GM19455 (cell line): ENCODE measurements at regions not wholly inside any gene's neighbourhood (a gene's known extent, or its start where the extent isn't known, plus 50 kb on each side); places are given as distances from the start of the nearest gene placed in this dataset.
A peak's percentile ranks its signal among the peaks of the same experiment; 100 is the strongest.

Experiments used
- ATAC-seq: cut with Tn5 transposase; IDR thresholded peaks from one replicate; pipeline ENCODE4 v1.9.1; 2021; ENCODE audit not compliant: unreplicated experiment

DNA sequence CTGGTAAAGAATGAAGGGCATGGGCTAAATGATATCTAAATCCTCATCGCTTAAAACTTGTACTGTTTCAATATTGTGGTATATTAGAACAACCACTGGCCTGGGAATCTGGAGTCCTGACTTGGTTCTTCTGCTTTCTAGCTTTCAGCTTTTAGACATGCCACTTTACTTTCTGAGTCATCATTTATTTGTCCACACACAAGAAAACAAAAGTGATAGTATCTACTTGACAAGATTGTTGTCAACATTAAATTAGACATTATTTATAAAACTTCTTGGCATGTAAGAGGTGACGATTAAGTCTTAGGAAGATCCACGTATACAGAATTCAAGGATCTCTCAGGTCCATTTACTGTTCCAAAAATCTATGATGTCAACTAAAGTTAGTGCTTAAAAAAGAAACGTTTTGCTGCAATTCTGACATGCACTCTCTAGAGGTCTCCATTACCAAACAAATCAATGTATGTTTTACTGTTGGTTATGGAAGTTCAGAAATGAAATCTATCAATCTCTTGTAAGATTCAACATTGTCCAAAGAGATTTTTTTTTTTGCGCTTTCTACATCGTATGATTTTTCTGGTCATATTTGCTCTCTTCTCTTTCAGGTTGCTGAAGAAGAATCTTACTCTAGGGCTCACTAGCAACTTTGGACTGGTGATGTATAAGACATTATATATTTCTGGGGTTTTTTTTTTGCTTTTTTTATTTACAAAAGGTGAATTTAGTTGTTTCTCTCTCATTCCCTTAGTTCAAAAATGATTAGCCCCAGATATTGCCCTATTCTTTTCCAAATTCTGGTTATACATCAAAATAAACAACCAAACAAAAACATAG is 53.6 kb upstream of the DYNC1I1 start:
- no peak for ATAC-seq

- ATAC-seq = no peak
These were observed 55.8 kb upstream of the DYNC1I1 start for GRCh38 chr7:95716357-95717122.

DNA sequence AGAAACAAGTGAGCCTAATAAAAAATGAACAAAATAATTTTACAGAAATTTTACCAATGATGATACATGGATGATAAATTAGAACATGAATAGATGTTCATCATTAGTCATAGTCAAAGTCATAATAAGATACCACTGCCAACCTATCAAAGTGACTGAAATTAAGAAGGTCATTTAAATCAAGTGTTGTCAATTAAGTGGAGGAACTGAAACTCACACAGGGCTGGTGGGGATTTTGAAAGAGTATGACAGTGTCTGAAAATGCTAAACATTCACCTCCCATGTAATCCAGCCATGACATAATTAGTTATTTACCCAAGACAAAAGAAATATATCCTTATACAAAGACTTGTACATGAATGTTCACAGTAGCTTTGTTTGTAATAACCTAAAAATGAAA is 57.1 kb upstream of the DYNC1I1 start:
- no peak for ATAC-seq

- no peak for ATAC-seq
These were observed 61.6 kb upstream of the DYNC1I1 start for GRCh38 chr7:95710711-95711110.

- no peak for ATAC-seq
These were observed 71.4 kb upstream of the DYNC1I1 start for GRCh38 chr7:95700917-95701316.

- no peak for ATAC-seq
These were observed 78.0 kb upstream of the DYNC1I1 start for GRCh38 chr7:95694334-95694733.

DNA sequence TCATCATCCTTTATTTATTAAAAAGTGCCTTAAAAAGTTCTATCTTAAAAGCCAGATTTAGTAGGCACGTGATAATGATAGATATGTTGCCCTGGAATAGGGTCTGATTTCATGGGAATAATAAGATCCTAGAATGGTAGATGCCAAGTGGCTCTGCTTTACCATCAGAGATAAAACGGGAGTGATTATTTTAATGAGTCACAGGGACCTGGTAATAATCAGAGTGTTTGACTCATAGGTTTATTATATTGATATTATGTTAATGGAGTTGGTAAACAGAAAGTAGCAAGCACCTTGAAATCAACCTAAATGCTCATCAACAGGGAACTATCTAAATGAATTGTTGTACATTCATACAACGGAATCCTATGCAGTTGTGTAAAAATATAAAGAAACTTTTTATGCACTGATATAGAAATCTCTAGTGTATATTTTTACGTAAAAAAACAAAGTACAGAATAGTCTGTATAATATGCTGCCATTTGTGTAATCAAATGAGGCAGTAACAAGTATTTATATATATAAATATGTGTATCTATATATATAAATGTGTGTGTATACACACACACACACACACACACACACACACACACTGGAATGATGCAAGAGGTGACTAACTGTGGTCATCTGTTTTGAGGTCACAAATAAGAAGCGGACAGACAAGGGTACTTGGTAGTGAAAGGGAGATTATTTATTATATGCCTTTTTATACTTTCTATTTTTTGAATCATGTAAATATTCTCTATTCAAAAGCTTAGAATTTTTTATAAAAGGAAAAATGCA is 78.6 kb upstream of the DYNC1I1 start:
- no peak for ATAC-seq

DNA sequence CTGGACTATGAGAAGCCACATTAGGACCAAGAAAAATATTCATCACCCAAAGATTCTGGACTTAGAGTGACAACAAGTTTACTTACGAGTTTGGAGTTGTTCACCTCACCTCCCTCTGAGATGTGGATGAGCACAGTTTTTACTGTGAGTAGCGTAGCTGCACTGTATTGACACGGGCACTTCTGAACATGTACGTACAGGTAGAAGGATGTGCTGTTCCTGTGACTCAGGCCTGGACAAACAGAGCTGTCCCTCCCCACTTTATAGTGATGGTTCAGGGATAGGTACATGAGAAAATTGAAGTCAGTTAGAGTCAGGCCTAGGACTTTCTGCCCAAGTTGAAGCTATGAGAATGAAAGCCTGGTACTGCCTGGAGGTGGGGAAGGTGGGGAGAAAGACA is 80.9 kb upstream of the DYNC1I1 start:
- ATAC-seq = no peak

- peak; percentile 62 for ATAC-seq
These were observed 81.9 kb upstream of the DYNC1I1 start for GRCh38 chr7:95690367-95690947.

- ATAC-seq = no peak
These were observed 83.3 kb upstream of the DYNC1I1 start for GRCh38 chr7:95688931-95689495.

GRCh38 chr7:95687759-95688343 is 84.5 kb upstream of the DYNC1I1 start:
- no peak for ATAC-seq

DNA sequence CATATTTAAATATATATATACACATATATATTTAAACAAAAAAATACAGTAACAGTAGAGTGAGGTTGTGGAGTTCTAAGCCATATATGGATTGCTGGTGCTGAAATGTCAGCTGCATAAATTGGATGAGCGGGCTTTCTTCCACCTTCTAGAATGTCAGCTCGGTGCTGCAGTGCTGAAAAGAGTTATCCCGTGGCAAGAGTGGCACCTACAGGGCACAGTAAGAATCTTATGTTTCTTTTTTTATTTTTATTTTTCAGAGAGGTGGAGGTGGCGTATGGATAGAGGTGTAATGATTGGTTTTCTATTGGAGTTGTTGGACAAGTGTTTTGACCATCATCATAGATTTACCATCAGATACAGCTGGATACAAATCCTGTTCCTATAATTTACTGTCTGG is 86.2 kb upstream of the DYNC1I1 start:
- ATAC-seq = no peak

DNA sequence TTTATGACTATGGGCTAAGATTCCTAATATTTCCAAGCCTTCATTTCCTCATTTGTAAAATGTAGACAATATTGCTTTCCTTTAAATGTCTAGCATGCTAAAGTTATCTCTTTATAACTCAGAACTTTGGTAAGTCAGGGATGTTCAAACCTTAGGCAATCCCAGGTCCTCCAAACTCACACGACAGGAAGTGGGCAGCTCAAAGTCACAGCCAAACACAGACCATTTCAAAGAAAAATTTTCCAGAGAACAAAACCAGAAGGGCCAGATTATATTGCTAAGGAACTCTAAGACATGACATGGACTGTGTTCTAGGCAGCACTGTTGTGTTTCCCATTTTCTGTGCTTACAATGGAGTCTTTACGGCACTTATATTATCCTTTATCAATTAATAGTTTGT is 87.8 kb upstream of the DYNC1I1 start:
- no peak for ATAC-seq

DNA sequence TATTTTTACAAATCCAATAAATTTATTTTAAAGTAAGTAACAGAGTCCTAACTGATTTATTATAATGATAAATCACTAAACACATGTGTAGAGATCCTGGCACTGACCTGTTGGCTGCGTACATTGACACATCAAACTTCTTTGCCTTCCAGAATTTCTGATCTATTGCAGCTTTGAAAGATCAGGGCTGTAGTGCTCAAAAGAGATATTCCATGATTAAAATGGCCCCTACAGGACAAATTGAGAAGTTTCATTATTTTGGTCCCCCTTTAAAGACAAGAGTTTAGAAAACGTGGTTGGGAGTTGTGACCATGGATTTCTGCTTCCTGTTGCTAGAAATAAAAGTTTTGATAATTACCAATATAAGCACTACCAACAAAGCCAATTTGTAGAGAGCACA is 87.7 kb upstream of the PDK4 start:
- ATAC-seq = no peak

DNA sequence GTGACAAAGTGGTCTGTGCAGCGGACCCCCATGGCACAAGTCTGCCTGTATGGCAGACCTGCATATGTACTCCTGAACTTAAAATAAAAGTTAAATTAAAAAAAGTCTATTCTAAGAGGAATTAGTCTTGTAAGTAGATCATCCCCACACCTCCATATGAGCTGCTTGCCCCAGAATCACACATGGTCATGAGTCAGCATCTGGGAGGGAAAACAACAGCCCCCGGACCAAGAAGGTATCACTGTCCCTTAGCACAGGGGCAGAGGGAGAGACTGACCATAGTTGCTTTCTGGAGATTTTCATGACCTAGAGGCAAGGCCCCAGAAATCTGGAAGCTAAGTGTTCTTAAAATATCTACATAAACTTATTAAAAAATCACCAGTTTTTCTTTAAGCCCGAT is 86.6 kb upstream of the PDK4 start:
- no peak for ATAC-seq

GRCh38 chr7:95676691-95677090 is 80.4 kb upstream of the PDK4 start:
- ATAC-seq = no peak

DNA sequence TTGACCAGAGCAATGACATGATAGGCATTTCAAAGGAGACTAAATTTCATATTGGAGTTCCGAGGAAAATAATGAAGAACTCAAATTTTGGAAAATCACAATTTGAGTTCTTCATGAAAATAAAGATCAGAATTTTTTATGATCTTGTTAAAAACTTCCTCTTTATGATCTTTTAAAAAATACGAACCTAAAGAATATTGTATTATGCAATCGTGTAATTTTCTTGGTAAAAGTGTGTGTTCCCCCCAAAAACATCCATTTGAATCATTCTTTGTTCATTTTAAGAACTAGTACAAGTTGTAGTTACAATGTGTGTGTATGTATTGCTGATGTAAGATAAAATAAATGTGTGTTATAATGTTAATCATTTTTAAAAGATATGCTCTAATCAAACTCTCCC is 79.3 kb upstream of the PDK4 start:
- ATAC-seq = no peak

GRCh38 chr7:95675016-95675415 is 78.7 kb upstream of the PDK4 start:
- ATAC-seq = no peak

- no peak for ATAC-seq
These were observed 77.8 kb upstream of the PDK4 start for GRCh38 chr7:95674101-95674500.

DNA sequence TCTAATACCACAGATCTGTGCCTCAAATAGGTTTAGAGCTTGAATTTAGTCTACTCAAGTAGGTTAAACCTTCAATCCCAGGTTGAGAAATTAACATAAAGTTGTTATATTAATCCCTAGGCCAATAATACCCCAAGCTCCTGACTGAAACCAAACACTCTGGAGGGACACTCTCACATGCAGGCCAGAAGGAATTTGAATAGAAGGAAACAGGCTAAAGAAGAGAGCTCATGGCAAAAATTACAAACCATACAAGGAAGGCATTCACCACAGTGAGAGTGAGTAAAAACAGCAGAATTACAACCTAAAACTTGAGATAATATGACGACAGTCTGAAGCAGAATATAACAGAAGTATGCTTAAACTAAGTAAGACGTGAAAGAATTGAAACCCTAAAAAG is 76.1 kb upstream of the PDK4 start:
- no peak for ATAC-seq

GRCh38 chr7:95669513-95669912 is 73.2 kb upstream of the PDK4 start:
- no peak for ATAC-seq
